HCT116 (cell line): ENCODE measurements at regions not wholly inside any gene's neighbourhood (a gene's known extent, or its start where the extent isn't known, plus 50 kb on each side); places are given as distances from the start of the nearest gene placed in this dataset.

Experiments
- ATAC-seq: fragments of 200-7000 bp; cut with Tn5 transposase; 2 replicates; pipeline ENCODE4 v1.9.1; 2020; ENCODE audit warnings: mild to moderate bottlenecking, moderate library complexity
- BruUV-seq: library from RNA; stranded (reverse); fragments of 400-500 nt; replicated peaks from 2 replicates; lab custom pipeline; 2021; lab: Mats Ljungman, UMichigan
- CTCF ChIA-PET: fragments of 300-600 bp; sonication (Branson Sonifier 250); formaldehyde crosslinking; loops from one replicate; lab custom pipeline; 2021; ENCODE audit warnings: antibody characterized with exemption; lab: Charles Lee
- POLR2A ChIA-PET: fragments of 300-600, 350-600 bp; sonication (Branson Sonifier 250); formaldehyde crosslinking; loops from one replicate; lab custom pipeline; 2021; ENCODE audit warnings: antibody characterized with exemption; lab: Charles Lee
- RAD21 ChIA-PET, 2 experiments: fragments of 300-600 bp; sonication (Branson Sonifier 250); formaldehyde crosslinking; loops; one replicate each; lab custom pipeline; 2023; ENCODE audit warnings: low total read pairs in 2 of 2; ENCODE audit not compliant: uncharacterized antibody in 2 of 2, unreplicated experiment in 2 of 2, low non-redundant PET in 1 of 2; lab: Charles Lee
- DNase-seq: peaks from one replicate; pipeline ENCODE4 v3.0.0-alpha.2; 2010; ENCODE audit warnings: low read depth, low spot score
- H2AFZ ChIP-seq: fragments of 200-600 bp; shearing (Covaris generic), sonication (generic); 2 replicates; pipeline ENCODE4 v1.6.1; 2017; ENCODE audit warnings: low read depth, mixed run types, mixed read lengths, antibody characterized with exemption, low read length; ENCODE audit not compliant: poor library complexity, severe bottlenecking
- H3K27ac ChIP-seq: 2 replicates; pipeline ENCODE4 v1.5.1; 2012; ENCODE audit warnings: low read depth, low read length
- H3K27me3 ChIP-seq: fragments of 200-600 bp; sonication (generic); 2 replicates; pipeline ENCODE4 v1.6.1; 2016; ENCODE audit warnings: mixed run types, low read length, mixed read lengths; ENCODE audit not compliant: insufficient read depth
- H3K36me3 ChIP-seq, 2 experiments: fragments of 200-500 bp in 1 of 2; fragments of 200-600 bp in 1 of 2; sonication (Bioruptor generic) in 1 of 2; sonication (generic) in 1 of 2; 2 replicates each; pipeline versions ENCODE4 v1.5.1 to v1.6.1; 2014 to 2016; ENCODE audit warnings: low read length in 2 of 2, inconsistent platforms in 1 of 2, mixed read lengths in 1 of 2, mixed run types in 1 of 2; ENCODE audit not compliant: insufficient read depth in 2 of 2, control insufficient read depth in 1 of 2
- H3K4me1 ChIP-seq, 2 experiments: fragments of 200-600 bp in 1 of 2; sonication (generic) in 1 of 2; 2 replicates each; pipeline versions ENCODE4 v1.5.1 to v1.6.1; 2012 to 2017; ENCODE audit warnings: low read length in 2 of 2, inconsistent platforms in 1 of 2, mild to moderate bottlenecking in 1 of 2, mixed read lengths in 1 of 2, mixed run types in 1 of 2, moderate library complexity in 1 of 2; ENCODE audit not compliant: insufficient read depth in 2 of 2, control insufficient read depth in 1 of 2
- H3K4me2 ChIP-seq: fragments of 200-600 bp; sonication (generic); 2 replicates; pipeline ENCODE4 v1.6.1; 2017; ENCODE audit warnings: mixed run types, low read length, mixed read lengths
- H3K4me3 ChIP-seq, 2 experiments: fragments of 200-600 bp in 1 of 2; sonication (generic) in 1 of 2; replicated peaks in 1 of 2; 2 replicates each; pipeline ENCODE4 v1.5.1; 2011 to 2016; ENCODE audit warnings: low read length in 2 of 2, control low read depth in 1 of 2, low read depth in 1 of 2, mild to moderate bottlenecking in 1 of 2, mixed read lengths in 1 of 2, mixed run types in 1 of 2
- H3K79me2 ChIP-seq: fragments of 200-600 bp; sonication (generic); 2 replicates; pipeline ENCODE4 v1.6.1; 2017; ENCODE audit warnings: mild to moderate bottlenecking, mixed run types, low read length, moderate library complexity, mixed read lengths; ENCODE audit not compliant: insufficient read depth
- H3K9ac ChIP-seq: fragments of 200-600 bp; sonication (generic); 2 replicates; pipeline ENCODE4 v1.6.1; 2016; ENCODE audit warnings: low read length, mixed read lengths
- H3K9me2 ChIP-seq: fragments of 200-600 bp; sonication (generic), shearing (Covaris generic); 2 replicates; pipeline ENCODE4 v1.6.1; 2017; ENCODE audit warnings: mixed run types, mild to moderate bottlenecking, moderate library complexity; ENCODE audit not compliant: insufficient read depth
- H3K9me3 ChIP-seq, 2 experiments: fragments of 200-500 bp in 1 of 2; fragments of 200-600 bp in 1 of 2; sonication (Bioruptor generic) in 1 of 2; sonication (generic) in 1 of 2; 2 replicates each; pipeline ENCODE4 v1.6.1; 2014 to 2017; ENCODE audit warnings: low read length in 2 of 2, mixed read lengths in 2 of 2, inconsistent platforms in 1 of 2, low read depth in 1 of 2, mild to moderate bottlenecking in 1 of 2, mixed run types in 1 of 2, moderate library complexity in 1 of 2; ENCODE audit not compliant: control insufficient read depth in 1 of 2, insufficient read depth in 1 of 2
- H4K20me1 ChIP-seq: fragments of 200-600 bp; sonication (generic), shearing (Covaris generic); 2 replicates; pipeline ENCODE4 v1.6.1; 2017; ENCODE audit warnings: mixed run types, mild to moderate bottlenecking, moderate library complexity; ENCODE audit not compliant: insufficient read depth
- EZH2 ChIP-seq: fragments of 200-600 bp; sonication (generic); IDR thresholded peaks from 2 replicates; pipeline ENCODE4 v1.6.1; 2017; ENCODE audit warnings: antibody characterized with exemption, mixed run types
- JUND ChIP-seq: IDR thresholded peaks from 2 replicates; pipeline ENCODE4 v1.6.1; 2012
- POLR2A ChIP-seq: IDR thresholded peaks from 2 replicates; pipeline ENCODE4 v1.7.0; 2011; ENCODE audit warnings: borderline replicate concordance; ENCODE audit not compliant: insufficient read depth, insufficient read length; ENCODE audit errors: extremely low read depth
- RAD21 ChIP-seq: IDR thresholded peaks from 2 replicates; pipeline ENCODE4 v1.6.1; 2012; ENCODE audit warnings: low read depth, mild to moderate bottlenecking
- SP1 ChIP-seq: IDR thresholded peaks from 2 replicates; pipeline ENCODE4 v1.6.1; 2012; ENCODE audit warnings: low read depth
- ZFX ChIP-seq: fragments of 450-650 bp; IDR thresholded peaks from 2 replicates; pipeline ENCODE4 v1.6.1; 2017
- intact Hi-C: fragments of 100-400 bp; cut with micrococcal nuclease; formaldehyde crosslinking; loops from 2 replicates; pipeline ENCODE4 v1.10.0; 2022
- TF ChIP-seq, protein P1 (sequence below): IDR thresholded peaks from 2 replicates; pipeline ENCODE4 v1.6.1; 2012; ENCODE audit warnings: low read depth

DNA sequence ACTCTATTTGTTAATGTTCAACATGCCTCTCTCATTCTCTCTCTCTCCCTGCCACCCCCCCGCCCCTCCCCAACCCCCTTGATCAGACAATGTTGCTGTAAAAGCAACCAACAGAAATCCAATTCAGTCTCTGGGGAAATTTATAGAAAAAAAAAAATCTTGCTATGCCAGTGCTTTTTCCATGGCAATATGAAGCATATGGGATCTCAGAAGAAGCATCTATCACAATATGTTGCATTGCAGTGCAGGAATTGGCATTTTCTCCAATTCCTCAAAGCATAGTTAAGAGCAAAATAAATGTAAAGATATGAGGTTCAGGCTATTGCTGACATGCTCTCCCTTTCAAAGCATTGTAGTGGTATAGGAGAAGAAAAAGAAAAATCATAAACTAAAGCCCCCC lies 90.9 kb upstream of the LDB2 start:
- no peaks in the 10 kb centered on the region for H3K27me3 ChIP-seq
- no peak overlapping the region for H3K9ac ChIP-seq
- RAD21 ChIA-PET, result no interaction called here
- no peaks in the 10 kb centered on the region for H3K4me1 ChIP-seq
- no peak overlapping the region for H3K4me2 ChIP-seq
- H4K20me1 ChIP-seq, result no peaks in the 10 kb centered on the region
- H3K27ac ChIP-seq, result no peak overlapping the region
- TF ChIP-seq ZFX, result no peak
- TF ChIP-seq, protein P1, sequence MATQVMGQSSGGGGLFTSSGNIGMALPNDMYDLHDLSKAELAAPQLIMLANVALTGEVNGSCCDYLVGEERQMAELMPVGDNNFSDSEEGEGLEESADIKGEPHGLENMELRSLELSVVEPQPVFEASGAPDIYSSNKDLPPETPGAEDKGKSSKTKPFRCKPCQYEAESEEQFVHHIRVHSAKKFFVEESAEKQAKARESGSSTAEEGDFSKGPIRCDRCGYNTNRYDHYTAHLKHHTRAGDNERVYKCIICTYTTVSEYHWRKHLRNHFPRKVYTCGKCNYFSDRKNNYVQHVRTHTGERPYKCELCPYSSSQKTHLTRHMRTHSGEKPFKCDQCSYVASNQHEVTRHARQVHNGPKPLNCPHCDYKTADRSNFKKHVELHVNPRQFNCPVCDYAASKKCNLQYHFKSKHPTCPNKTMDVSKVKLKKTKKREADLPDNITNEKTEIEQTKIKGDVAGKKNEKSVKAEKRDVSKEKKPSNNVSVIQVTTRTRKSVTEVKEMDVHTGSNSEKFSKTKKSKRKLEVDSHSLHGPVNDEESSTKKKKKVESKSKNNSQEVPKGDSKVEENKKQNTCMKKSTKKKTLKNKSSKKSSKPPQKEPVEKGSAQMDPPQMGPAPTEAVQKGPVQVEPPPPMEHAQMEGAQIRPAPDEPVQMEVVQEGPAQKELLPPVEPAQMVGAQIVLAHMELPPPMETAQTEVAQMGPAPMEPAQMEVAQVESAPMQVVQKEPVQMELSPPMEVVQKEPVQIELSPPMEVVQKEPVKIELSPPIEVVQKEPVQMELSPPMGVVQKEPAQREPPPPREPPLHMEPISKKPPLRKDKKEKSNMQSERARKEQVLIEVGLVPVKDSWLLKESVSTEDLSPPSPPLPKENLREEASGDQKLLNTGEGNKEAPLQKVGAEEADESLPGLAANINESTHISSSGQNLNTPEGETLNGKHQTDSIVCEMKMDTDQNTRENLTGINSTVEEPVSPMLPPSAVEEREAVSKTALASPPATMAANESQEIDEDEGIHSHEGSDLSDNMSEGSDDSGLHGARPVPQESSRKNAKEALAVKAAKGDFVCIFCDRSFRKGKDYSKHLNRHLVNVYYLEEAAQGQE, result no peak
- ATAC-seq, result no peak
- no peaks in the 10 kb centered on the region for H3K36me3 ChIP-seq
- POLR2A ChIA-PET, result no interaction called here
- no peaks in the 10 kb centered on the region for H3K79me2 ChIP-seq
- CTCF ChIA-PET, result no interaction called here
- H3K9me2 ChIP-seq, result no peaks in the 10 kb centered on the region
- BruUV-seq, result no TSS peak
- H3K9me3 ChIP-seq, result no peaks in the 10 kb centered on the region
- H3K4me3 ChIP-seq, result no peak overlapping the region
- no peak for DNase-seq
- intact Hi-C loops, result no loop called here
- no peak overlapping the region for H2AFZ ChIP-seq

DNA sequence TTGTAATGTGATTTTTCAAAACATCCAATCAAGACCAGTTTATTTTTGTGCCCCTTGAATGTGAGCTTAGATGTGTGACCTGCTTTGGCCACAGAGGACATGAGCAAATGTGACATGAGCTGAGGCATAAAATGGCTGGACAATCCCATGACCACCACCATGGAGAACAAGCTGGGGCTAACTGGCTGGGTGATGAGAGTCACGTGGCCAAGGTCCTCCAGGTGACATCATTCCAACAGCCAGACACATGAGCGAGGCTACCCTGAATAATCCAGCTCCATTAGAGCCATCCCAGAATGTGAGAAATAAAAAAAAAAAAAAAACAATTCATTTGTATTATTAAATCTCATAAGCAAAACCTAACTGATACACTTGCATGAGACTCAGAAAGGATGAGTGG lies 90.4 kb upstream of the LDB2 start:
- TF ChIP-seq SP1 (no peak), EZH2 (no peak), POLR2A (no peak), RAD21 (no peak), JUND (no peak)
- Histone ChIP-seq H3K27me3 (no peaks in the 10 kb centered on the region), H3K4me3 (no peak overlapping the region), H3K79me2 (no peaks in the 10 kb centered on the region), H4K20me1 (no peaks in the 10 kb centered on the region), H3K36me3 (no peaks in the 10 kb centered on the region), H3K4me2 (no peak overlapping the region), H3K4me1 (no peaks in the 10 kb centered on the region), H3K9ac (no peak overlapping the region), H3K9me3 (no peaks in the 10 kb centered on the region), H3K27ac (no peak overlapping the region), H3K9me2 (no peaks in the 10 kb centered on the region), H2AFZ (no peak overlapping the region)
- no TSS peak for BruUV-seq
- DNase-seq (no peak), ATAC-seq (no peak)
- POLR2A ChIA-PET, result no interaction called here
- intact Hi-C loops, result no loop called here
- RAD21 ChIA-PET, result no interaction called here
- CTCF ChIA-PET, result no interaction called here
